ENCODE measurements at regions not wholly inside any gene's neighbourhood (a gene's known extent, or its start where the extent isn't known, plus 50 kb on each side); places are given as distances from the start of the nearest gene placed in this dataset.

DNA sequence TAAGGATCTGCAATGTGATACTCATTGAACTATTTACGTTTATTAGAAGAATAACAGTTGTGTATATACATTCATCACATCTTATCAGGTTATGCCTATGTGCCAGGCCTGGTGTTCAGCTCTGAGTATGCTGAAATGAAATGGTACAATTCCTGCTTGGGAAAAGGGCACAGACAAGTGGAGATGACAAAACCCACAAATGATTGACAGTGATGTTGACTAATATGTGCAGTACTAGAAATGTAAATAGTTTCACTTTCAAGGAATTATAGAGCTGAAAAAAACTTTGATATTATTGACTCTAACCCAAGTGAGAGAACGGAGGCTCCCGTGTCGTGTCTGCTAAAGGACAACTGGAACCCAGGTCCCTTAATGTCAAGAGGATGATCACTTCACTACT, 386.8 kb upstream of the DACH1 start:
- no peak overlapping the region for H3K4me3 ChIP-seq (replicated peaks; ENCODE audit: low read depth, low read length)
- TF ChIP-seq CTCF (IDR thresholded peaks at IDR 0.05; ENCODE audit: low read length, missing control alignments) = no peak
- DNase-seq (ENCODE audit: low read depth) = no peak

- no peak for TF ChIP-seq CTCF (IDR thresholded peaks at IDR 0.05; ENCODE audit: low read length, missing control alignments)
- no peak for DNase-seq (ENCODE audit: low read depth)
Measured at GRCh38 chr13:72246396-72246795, 379.4 kb upstream of the DACH1 start.

DNA sequence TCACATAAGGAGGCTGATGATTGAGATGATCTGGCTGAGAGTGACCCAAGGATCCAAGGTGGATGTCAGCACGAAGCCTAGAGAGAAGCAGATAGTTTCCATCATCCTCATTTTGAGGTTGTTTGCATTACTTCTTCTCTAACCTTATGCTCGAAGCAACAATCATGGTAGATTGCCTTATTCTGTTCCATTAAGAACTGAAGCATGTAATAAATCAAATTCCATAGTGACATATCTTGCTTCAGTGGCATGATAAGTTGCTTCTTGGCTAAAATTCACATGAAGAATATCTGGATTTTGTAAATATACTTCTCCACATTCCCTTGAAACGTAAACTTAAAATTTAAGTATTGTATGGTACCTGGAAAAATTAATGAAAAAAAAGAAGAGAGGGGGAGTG, 377.8 kb upstream of the DACH1 start:
- DNase-seq (ENCODE audit: low read depth) = no peak
- no peak for TF ChIP-seq CTCF (IDR thresholded peaks at IDR 0.05; ENCODE audit: low read length, missing control alignments)
- no peak overlapping the region for H3K4me3 ChIP-seq (replicated peaks; ENCODE audit: low read depth, low read length)

More at GRCh38 chr13:72246396-72246795, 379.4 kb upstream of the DACH1 start:
- no peak overlapping the region for H3K4me3 ChIP-seq (replicated peaks; ENCODE audit: low read depth, low read length)

GRCh38 chr13:72230131-72230530, 363.1 kb upstream of the DACH1 start:
- no peak for TF ChIP-seq CTCF (IDR thresholded peaks at IDR 0.05; ENCODE audit: low read length, missing control alignments)
- H3K4me3 ChIP-seq (replicated peaks; ENCODE audit: low read depth, low read length) = no peak overlapping the region
- DNase-seq (ENCODE audit: low read depth) = no peak

DNA sequence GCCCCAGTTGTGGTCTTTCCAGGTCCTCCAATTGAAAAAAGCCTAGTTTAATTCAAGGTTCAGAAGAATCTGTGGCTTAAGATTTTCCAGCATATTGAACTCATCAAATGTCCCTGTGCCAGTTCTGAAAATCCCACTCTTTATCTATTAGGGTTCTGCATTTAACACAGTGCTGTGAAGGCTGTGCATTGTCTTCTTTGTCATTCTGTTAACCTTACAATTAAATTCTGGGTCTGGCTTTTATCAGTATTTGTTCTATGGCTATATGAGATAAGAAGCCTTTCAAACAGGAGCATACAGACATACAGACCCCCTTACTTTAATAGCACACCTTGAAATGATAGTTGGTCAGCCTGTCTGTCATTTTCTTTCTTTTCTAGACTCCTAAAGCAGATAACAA, 362.1 kb upstream of the DACH1 start:
- DNase-seq (ENCODE audit: low read depth) = no peak
- no peak overlapping the region for H3K4me3 ChIP-seq (replicated peaks; ENCODE audit: low read depth, low read length)
- no peak for TF ChIP-seq CTCF (IDR thresholded peaks at IDR 0.05; ENCODE audit: low read length, missing control alignments)

DNA sequence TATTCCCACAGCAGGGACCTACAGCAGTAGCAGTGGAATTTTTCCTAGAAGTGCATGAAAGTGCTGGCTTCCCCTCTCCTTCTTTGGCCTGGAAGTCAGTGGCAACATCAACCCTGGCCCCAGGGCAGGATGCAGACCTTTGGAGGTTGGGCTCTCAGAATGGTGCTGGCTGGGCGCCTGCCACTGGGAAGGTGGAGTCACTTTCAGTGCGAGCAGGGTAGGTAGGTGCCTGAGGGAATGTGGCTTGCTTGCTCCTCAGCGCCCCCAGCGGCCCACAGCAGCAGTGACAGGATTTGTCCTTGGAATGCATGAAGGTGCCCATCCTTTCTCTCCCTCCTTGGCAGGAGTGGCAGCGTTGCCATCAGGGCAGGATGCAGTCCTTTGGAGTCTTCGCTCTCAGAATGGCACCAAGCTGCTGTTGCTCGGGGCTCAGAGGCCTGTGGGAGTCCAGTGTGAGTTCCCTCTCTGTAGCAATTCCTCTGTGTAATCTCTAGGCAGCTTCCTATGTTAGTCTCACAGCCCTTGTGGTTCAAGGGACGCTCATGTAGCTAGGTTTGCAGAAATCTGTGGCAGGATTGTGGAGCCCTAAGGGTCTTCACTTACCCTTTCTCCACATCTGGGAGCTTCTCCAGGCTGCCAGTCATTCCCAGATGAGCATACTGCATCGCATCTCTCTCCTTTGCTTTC, 354.4 kb upstream of the DACH1 start:
- TF ChIP-seq CTCF (IDR thresholded peaks at IDR 0.05; ENCODE audit: low read length, missing control alignments) = peak; percentile 44
- peak; percentile 7 for DNase-seq (ENCODE audit: low read depth)
- H3K4me3 ChIP-seq (replicated peaks; ENCODE audit: low read depth, low read length) = no peak overlapping the region

GRCh38 chr13:72218966-72219365, 352.0 kb upstream of the DACH1 start:
- no peak for DNase-seq (ENCODE audit: low read depth)
- no peak overlapping the region for H3K4me3 ChIP-seq (replicated peaks; ENCODE audit: low read depth, low read length)
- TF ChIP-seq CTCF (IDR thresholded peaks at IDR 0.05; ENCODE audit: low read length, missing control alignments) = no peak

Measured in fibroblast of pulmonary artery (primary cell).